22Rv1 (cell line): ENCODE measurements at regions not wholly inside any gene's neighbourhood (a gene's known extent, or its start where the extent isn't known, plus 50 kb on each side); places are given as distances from the start of the nearest gene placed in this dataset.

Experiments
- CTCF ChIP-seq: fragments of 450-650 bp; IDR thresholded peaks from 2 replicates; pipeline ENCODE4 v1.5.1; 2017; ENCODE audit warnings: mild to moderate bottlenecking
- ZFX ChIP-seq: fragments of 450-650 bp; IDR thresholded peaks from 2 replicates; pipeline ENCODE4 v1.6.1; 2017; ENCODE audit warnings: antibody characterized with exemption, borderline replicate concordance

- TF ChIP-seq CTCF = no peak
- TF ChIP-seq ZFX = no peak
Measured at GRCh38 chr5:156153602-156154001, 173.4 kb upstream of the SGCD start.
